SU-DHL-6 (cell line): ENCODE measurements at regions not wholly inside any gene's neighbourhood (a gene's known extent, or its start where the extent isn't known, plus 50 kb on each side); places are given as distances from the start of the nearest gene placed in this dataset.

Experiments
- EZH2phosphoT487 ChIP-seq: fragments of 200-600 bp; sonication (generic), shearing (Covaris generic); conservative IDR thresholded peaks from 2 replicates; pipeline ENCODE4 v1.6.1; 2018; ENCODE audit warnings: mild to moderate bottlenecking, antibody characterized with exemption, low read length, moderate library complexity, mixed read lengths
- TF ChIP-seq, protein P1 (sequence below): fragments of 200-600 bp; sonication (generic); IDR thresholded peaks from one replicate; pipeline ENCODE4 v1.5.1; 2017; ENCODE audit warnings: antibody characterized with exemption, mild to moderate bottlenecking, low read length, moderate library complexity; ENCODE audit not compliant: insufficient read depth, poor library complexity, severe bottlenecking

GRCh38 chr20:36102809-36103596, 51.5 kb upstream of the EPB41L1 start:
- TF ChIP-seq, protein P1, sequence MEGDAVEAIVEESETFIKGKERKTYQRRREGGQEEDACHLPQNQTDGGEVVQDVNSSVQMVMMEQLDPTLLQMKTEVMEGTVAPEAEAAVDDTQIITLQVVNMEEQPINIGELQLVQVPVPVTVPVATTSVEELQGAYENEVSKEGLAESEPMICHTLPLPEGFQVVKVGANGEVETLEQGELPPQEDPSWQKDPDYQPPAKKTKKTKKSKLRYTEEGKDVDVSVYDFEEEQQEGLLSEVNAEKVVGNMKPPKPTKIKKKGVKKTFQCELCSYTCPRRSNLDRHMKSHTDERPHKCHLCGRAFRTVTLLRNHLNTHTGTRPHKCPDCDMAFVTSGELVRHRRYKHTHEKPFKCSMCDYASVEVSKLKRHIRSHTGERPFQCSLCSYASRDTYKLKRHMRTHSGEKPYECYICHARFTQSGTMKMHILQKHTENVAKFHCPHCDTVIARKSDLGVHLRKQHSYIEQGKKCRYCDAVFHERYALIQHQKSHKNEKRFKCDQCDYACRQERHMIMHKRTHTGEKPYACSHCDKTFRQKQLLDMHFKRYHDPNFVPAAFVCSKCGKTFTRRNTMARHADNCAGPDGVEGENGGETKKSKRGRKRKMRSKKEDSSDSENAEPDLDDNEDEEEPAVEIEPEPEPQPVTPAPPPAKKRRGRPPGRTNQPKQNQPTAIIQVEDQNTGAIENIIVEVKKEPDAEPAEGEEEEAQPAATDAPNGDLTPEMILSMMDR: no peak
- no peak for TF ChIP-seq EZH2phosphoT487
